Posterior cingulate gyrus (tissue), 11 donors: ENCODE measurements at regions not wholly inside any gene's neighbourhood (a gene's known extent, or its start where the extent isn't known, plus 50 kb on each side); places are given as distances from the start of the nearest gene placed in this dataset.
"Not testable (repeated sequence)": the region's sequence is repeated elsewhere in the genome, so short reads cannot be mapped to it uniquely, and the experiment has no call there.

ENCODE experiments used
- DNase-seq, 10 donors: peaks; one replicate each; pipeline versions ENCODE4 v3.0.0 to v3.0.0-alpha.2; 2020 to 2021; ENCODE audit warnings: mixed read lengths in 3 of 10
- intact Hi-C: fragments of 100-400 bp; cut with DNase I; formaldehyde crosslinking; loops from one replicate; pipeline ENCODE4 v1.15.1; 2023

- intact Hi-C loops = no loop called here
- peak in 1 of 10 donors; percentile 60 for DNase-seq
Observed at GRCh38 chr16:87048038-87048729, 269.0 kb downstream of the C16orf95 start.

- DNase-seq = peak in 1 of 10 donors; percentile 27
- intact Hi-C loops = no loop called here
Observed at GRCh38 chr16:87048730-87049115, 268.5 kb downstream of the C16orf95 start.

GRCh38 chr16:87049216-87049615 lies 268.0 kb downstream of the C16orf95 start:
- DNase-seq, intact Hi-C loops: not testable (repeated sequence)

DNA sequence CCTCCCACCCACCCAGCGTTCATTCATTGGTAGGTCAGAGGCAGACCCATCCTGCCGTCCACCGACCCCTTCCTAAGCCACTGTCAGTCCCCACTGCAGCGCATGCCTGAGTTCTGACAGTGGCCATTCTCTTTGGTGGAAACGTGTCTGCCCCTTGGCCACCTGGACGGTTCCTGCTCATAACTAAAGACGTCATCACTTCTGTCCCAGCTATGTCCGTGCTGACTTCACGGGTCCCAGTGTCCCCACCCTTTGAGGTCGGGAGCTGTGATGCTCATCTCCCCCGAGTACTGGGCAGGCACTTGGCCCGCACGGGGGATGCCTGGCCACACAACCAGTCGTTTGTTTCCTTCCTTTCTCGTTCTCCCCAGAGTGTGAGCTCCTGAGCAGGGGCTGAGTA lies 267.1 kb downstream of the C16orf95 start:
- peak in 2 of 10 donors; percentile 15 to 66 for DNase-seq
- intact Hi-C loops = no loop called here

DNA sequence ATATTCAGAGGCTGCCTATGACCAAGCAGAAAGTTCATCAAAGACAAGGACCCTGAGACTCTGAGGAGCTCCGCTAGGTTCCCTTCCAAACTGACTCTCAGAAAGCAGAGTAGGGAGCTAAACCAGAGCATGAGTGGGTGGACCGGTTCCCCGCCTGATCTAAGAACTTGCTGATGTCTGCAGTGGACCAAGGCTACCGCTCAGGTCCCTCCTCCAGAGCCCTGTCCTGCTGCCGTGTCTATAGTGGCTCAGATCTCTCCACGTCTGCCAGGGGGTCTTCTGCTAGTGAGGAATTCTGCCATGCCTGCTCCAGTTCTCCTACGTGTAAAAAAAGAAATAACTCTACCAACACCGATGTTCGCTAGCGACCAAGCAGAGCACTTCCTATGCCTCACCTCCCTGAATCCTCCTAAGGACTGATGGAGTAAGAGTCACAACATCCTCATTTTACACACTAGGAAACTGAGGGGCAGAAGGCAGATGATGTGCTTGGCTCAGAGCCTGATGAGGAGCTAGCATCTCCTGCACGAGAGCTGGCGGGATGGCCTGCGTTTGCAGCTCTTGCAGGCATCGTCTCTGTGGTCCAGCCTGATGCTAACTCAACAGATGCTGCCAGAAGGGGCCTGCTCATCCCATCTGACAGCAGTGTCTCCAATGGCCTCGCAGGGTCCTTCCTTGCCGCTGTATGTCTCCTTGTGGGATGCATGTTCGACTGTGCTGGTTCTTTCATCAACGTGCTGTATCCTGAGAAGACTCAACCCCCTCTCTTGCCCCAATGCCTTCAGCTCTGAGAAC lies 265.5 kb downstream of the C16orf95 start:
- intact Hi-C loops = no loop called here

GRCh38 chr16:87052506-87052905 lies 264.7 kb downstream of the C16orf95 start:
- intact Hi-C loops = no loop called here
- DNase-seq = peak in 1 of 10 donors; percentile 18

More for the DNA sequence above, 265.5 kb downstream of the C16orf95 start:
- DNase-seq = peak in 1 of 10 donors; percentile 72

- peak in 1 of 10 donors; percentile 80 for DNase-seq
- intact Hi-C loops = no loop called here
Observed at GRCh38 chr16:87053016-87053982, 263.9 kb downstream of the C16orf95 start.

- no peak for DNase-seq
- intact Hi-C loops = no loop called here
Observed at GRCh38 chr16:87054154-87054553, 263.0 kb downstream of the C16orf95 start.

DNA sequence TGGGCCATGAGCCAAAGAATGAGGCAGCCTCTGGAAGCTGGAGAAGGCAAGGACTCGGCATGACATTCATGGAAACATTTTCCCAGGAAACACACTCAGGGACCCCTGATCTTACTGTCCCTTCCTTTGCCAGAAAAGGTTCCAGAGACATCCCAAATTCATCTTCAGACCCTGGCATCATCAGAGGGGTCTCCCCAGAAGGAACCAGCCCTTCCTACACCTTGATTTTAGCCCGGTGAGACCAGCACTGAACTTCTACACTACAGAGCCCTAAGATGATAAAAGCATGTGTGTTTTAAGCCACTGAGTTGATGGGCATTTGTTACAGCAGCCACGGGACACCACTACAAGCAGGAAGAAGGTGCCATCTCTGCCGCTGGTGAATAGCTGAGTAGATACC lies 262.3 kb downstream of the C16orf95 start:
- intact Hi-C loops = no loop called here
- DNase-seq = no peak

- peak in 1 of 10 donors; percentile 19 for DNase-seq
- intact Hi-C loops = no loop called here
Observed at GRCh38 chr16:87056083-87056482, 261.1 kb downstream of the C16orf95 start.

- intact Hi-C loops = no loop called here
- peak in 1 of 10 donors; percentile 60 for DNase-seq
Observed at GRCh38 chr16:87056551-87056950, 260.6 kb downstream of the C16orf95 start.

- intact Hi-C loops = no loop called here
- DNase-seq = peak in 1 of 10 donors; percentile 24
Observed at GRCh38 chr16:87057211-87057881, 259.8 kb downstream of the C16orf95 start.

- intact Hi-C loops = no loop called here
Observed at GRCh38 chr16:87057951-87058560, 259.1 kb downstream of the C16orf95 start.

GRCh38 chr16:87058728-87059250 lies 258.4 kb downstream of the C16orf95 start:
- intact Hi-C loops = no loop called here
- DNase-seq = peak in 1 of 10 donors; percentile 42

More at GRCh38 chr16:87057951-87058560, 259.1 kb downstream of the C16orf95 start:
- peak in 1 of 10 donors; percentile 68 for DNase-seq

GRCh38 chr16:87060034-87060986 lies 256.9 kb downstream of the C16orf95 start:
- DNase-seq = peak in 1 of 10 donors; percentile 80
- intact Hi-C loops = loop anchor here (10.0 kb wide), 1 partner anchor 214 kb away; no protein-coding TSS in a partner anchor

- no peak for DNase-seq
- intact Hi-C loops = loop anchor here (10.0 kb wide), 1 partner anchor 213 kb away; no protein-coding TSS in a partner anchor
Observed at GRCh38 chr16:87061243-87061920, 255.8 kb downstream of the C16orf95 start.
